GM19351 (cell line): ENCODE measurements at regions not wholly inside any gene's neighbourhood (a gene's known extent, or its start where the extent isn't known, plus 50 kb on each side); places are given as distances from the start of the nearest gene placed in this dataset.
A peak's percentile ranks its signal among the peaks of the same experiment; 100 is the strongest.

Experiments used
- ATAC-seq: cut with Tn5 transposase; IDR thresholded peaks from one replicate; pipeline ENCODE4 v1.9.1; 2021; ENCODE audit warnings: mild to moderate bottlenecking, moderate library complexity; ENCODE audit not compliant: unreplicated experiment

DNA sequence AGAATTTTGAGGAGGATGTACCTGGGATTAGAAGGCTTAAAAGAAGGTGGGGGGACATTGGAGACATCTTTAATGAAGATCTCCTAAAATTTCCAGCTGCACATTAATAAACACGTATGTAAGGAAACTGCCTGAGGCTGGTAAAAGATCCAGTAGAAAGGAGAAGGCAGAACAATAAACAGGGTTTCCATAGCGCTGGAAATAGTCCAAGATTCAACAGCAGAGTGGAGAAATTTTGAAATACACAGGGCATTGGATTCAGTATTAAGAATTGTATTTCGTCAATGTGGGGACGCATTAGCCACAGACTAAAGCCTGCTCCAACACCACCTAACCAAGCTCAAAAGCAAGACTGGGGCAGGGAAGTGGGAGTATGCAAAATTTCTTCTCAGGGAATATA is 606.9 kb upstream of the NRXN1 start:
- ATAC-seq: no peak

DNA sequence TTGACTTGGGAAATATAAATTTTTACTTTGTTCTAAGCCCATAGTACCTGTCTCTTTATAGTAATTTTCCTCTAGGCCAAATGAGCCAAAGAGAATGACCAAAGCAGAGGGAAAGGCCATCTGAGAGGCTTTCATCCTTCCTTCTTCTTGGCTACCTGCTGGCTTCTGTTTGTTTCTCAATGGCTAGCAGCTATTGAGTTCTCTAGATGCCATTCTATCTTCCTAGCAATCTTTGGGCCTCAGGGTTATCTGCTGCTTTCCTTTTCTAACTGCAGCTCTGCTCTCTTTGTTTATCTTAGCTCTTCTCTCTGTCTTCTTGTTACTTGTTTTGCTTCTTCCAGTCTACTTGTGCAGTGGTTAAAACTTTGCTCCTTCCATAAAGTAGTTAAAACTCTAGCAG is 601.1 kb upstream of the NRXN1 start:
- ATAC-seq: no peak

GRCh38 chr2:51629406-51629805 is 597.5 kb upstream of the NRXN1 start:
- ATAC-seq: no peak

GRCh38 chr2:51628917-51629316 is 597.0 kb upstream of the NRXN1 start:
- ATAC-seq: no peak

DNA sequence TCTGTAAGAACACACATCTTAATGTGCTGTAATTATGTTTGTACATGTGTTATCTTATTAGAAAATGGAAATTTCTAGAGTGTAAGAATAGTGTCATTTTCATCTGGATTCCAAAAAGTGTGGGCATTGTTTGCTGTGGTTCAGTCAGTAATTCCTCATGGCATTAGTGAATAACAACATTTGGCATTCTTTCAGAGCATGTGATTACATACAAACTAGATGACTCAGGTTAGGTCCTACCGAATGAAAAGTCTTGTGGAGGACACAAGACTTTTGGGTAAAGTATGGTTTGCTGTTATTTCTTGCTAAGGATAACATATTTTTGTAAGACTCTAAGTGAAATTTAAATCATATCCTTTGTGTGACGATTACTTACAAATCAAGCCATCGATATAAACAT is 593.1 kb upstream of the NRXN1 start:
- no peak for ATAC-seq

- no peak for ATAC-seq
Measured at GRCh38 chr2:51620796-51621195, 588.9 kb upstream of the NRXN1 start.

DNA sequence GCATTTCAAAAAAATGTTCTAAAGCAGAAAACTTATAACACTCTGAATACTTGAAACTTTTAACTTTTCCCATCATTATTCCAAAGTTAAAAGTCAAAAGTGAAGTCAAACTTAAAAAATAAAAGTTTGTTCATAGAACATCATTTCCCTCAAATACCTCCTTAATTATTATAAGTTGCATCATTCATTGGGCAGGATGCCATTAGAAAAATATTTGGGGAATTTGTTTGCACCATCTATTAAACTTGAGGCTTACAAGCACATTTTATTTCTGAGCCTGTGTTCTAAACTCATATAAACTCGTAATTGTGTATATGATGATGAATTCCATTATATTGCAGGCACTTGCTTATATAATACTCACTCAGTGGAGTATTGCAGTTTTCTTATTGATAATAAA is 588.0 kb upstream of the NRXN1 start:
- no peak for ATAC-seq

GRCh38 chr2:51612387-51612786 is 580.5 kb upstream of the NRXN1 start:
- ATAC-seq: no peak

DNA sequence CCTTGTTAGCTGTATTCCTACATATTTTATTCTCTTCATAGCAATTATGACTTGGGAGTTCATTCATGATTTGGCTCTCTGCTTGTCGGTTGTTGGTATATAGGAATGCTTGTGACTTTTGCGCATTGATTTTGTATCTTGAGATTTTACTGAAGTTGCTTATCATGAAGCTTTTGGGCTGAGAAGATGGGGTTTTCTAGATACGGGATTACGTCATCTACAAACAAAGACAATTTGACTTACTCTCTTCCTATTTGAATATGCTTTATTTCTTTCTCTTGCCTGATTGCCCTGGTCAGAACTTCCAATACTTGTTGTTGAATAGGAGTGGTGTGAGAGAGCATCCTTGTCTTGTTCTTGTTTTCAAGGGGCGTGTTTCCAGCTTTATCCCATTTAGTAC is 569.8 kb upstream of the NRXN1 start:
- ATAC-seq: no peak

- ATAC-seq: no peak
Measured at GRCh38 chr2:51597086-51597485, 565.2 kb upstream of the NRXN1 start.

- no peak for ATAC-seq
Measured at GRCh38 chr2:51595836-51596235, 563.9 kb upstream of the NRXN1 start.

- no peak for ATAC-seq
Measured at GRCh38 chr2:51581636-51582267, 549.8 kb upstream of the NRXN1 start.

- ATAC-seq: no peak
Measured at GRCh38 chr2:51579412-51579811, 547.5 kb upstream of the NRXN1 start.

DNA sequence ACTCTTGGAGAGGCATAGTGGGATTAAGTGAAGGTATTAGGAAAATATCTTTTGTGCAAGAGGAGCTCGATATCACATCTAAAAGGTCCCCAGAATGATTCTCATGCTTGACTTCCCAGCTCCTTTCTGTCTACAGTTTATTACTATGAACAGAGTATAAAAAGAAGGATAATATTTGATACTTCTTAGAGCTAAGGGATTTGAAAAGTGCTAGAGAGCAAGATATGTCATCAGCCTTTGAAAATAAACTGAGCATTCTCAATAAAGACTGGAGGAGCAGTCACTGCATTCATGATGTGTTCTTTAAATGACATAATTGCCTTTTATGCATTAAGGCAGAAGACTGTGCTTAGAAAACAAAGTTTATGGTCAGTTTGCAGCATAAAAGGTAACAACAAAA is 543.2 kb upstream of the NRXN1 start:
- no peak for ATAC-seq

GRCh38 chr2:51559026-51559425 is 527.1 kb upstream of the NRXN1 start:
- no peak for ATAC-seq

- no peak for ATAC-seq
Measured at GRCh38 chr2:51553476-51553875, 521.5 kb upstream of the NRXN1 start.

GRCh38 chr2:51535763-51536162 is 503.8 kb upstream of the NRXN1 start:
- ATAC-seq: no peak

GRCh38 chr2:51534166-51534565 is 502.2 kb upstream of the NRXN1 start:
- no peak for ATAC-seq

- no peak for ATAC-seq
Measured at GRCh38 chr2:51528156-51528555, 496.2 kb upstream of the NRXN1 start.

- ATAC-seq: no peak
Measured at GRCh38 chr2:51526766-51527165, 494.8 kb upstream of the NRXN1 start.

GRCh38 chr2:51516667-51517066 is 484.7 kb upstream of the NRXN1 start:
- ATAC-seq: no peak

- ATAC-seq: peak; percentile 94
Measured at GRCh38 chr2:51511002-51511401, 479.1 kb upstream of the NRXN1 start.

GRCh38 chr2:51510303-51510702 is 478.4 kb upstream of the NRXN1 start:
- ATAC-seq: no peak
